Keratinocyte (primary cell): ENCODE measurements at regions not wholly inside any gene's neighbourhood (a gene's known extent, or its start where the extent isn't known, plus 50 kb on each side); places are given as distances from the start of the nearest gene placed in this dataset.

Source experiments
- DNase-seq: peaks from one replicate; pipeline ENCODE4 v3.0.0-alpha.2; 2011; ENCODE audit warnings: low read depth, missing footprints, low spot score
- FAIRE-seq: peaks from 2 replicates; lab custom pipeline; 2011; peaks lifted over from hg19 to GRCh38; lab: Jason Lieb, UNC
- H2AFZ ChIP-seq: 2 replicates; pipeline ENCODE4 v1.6.0; 2012; ENCODE audit warnings: low read length, control low read depth, inconsistent platforms; ENCODE audit not compliant: control insufficient read depth
- H3K27ac ChIP-seq: 2 replicates; pipeline ENCODE4 v1.5.1; 2011; ENCODE audit warnings: low read length; ENCODE audit not compliant: control insufficient read depth, insufficient read depth
- H3K27me3 ChIP-seq: 3 replicates; pipeline ENCODE4 v1.6.0; 2011; ENCODE audit warnings: low read length; ENCODE audit not compliant: control insufficient read depth, insufficient read depth; ENCODE audit errors: extremely low read depth
- H3K36me3 ChIP-seq, 2 experiments: 2 replicates in 1 of 2; 3 replicates in 1 of 2; pipeline ENCODE4 v1.5.1; 2011; ENCODE audit warnings: low read length in 2 of 2, mild to moderate bottlenecking in 1 of 2; ENCODE audit not compliant: control insufficient read depth in 2 of 2, insufficient read depth in 2 of 2; ENCODE audit errors: extremely low read depth in 1 of 2
- H3K4me1 ChIP-seq: 3 replicates; pipeline ENCODE4 v1.5.1; 2011; ENCODE audit warnings: low read length; ENCODE audit not compliant: control insufficient read depth, insufficient read depth; ENCODE audit errors: extremely low read depth
- H3K4me2 ChIP-seq: 3 replicates; pipeline ENCODE4 v1.6.0; 2011; ENCODE audit warnings: low read depth, low read length; ENCODE audit not compliant: control insufficient read depth, insufficient read depth; ENCODE audit errors: extremely low read depth
- H3K4me3 ChIP-seq, 3 experiments: fragments of 200-600 bp in 1 of 3; sonication (generic) in 1 of 3; 2 replicates in 2 of 3; 3 replicates in 1 of 3; pipeline ENCODE4 v1.5.1; 2011 to 2016; ENCODE audit warnings: low read length in 3 of 3, mild to moderate bottlenecking in 3 of 3, control low read depth in 2 of 3, inconsistent platforms in 1 of 3, low read depth in 1 of 3, mixed read lengths in 1 of 3, mixed run types in 1 of 3, moderate library complexity in 1 of 3; ENCODE audit not compliant: control insufficient read depth in 2 of 3, insufficient read depth in 2 of 3; ENCODE audit errors: extremely low read depth in 1 of 3
- H3K79me2 ChIP-seq: 2 replicates; pipeline ENCODE4 v1.6.0; 2012; ENCODE audit warnings: low read length; ENCODE audit not compliant: control insufficient read depth, insufficient read depth
- H3K9ac ChIP-seq: 3 replicates; pipeline ENCODE4 v1.6.0; 2011; ENCODE audit warnings: low read length; ENCODE audit not compliant: control insufficient read depth, insufficient read depth; ENCODE audit errors: extremely low read depth
- H3K9me1 ChIP-seq: 3 replicates; pipeline ENCODE4 v1.6.0; 2011; ENCODE audit warnings: low read length; ENCODE audit not compliant: control insufficient read depth, insufficient read depth; ENCODE audit errors: extremely low read depth
- H3K9me3 ChIP-seq: 2 replicates; pipeline ENCODE4 v1.5.1; 2012; ENCODE audit warnings: low read depth, low read length; ENCODE audit not compliant: control insufficient read depth
- H4K20me1 ChIP-seq: 3 replicates; pipeline ENCODE4 v1.6.0; 2011; ENCODE audit warnings: low read length; ENCODE audit not compliant: control insufficient read depth, insufficient read depth; ENCODE audit errors: extremely low read depth
- EZH2 ChIP-seq: IDR thresholded peaks from one replicate; pipeline ENCODE4 v1.6.1; 2012; ENCODE audit warnings: inconsistent platforms, mild to moderate bottlenecking, low read length, moderate library complexity
- dilution Hi-C: fragments of 300-500 bp; cut with MboI; formaldehyde crosslinking; loops from one replicate; pipeline ENCODE4 v1.7.0; 2020; ENCODE audit warnings: low sequenced_read_pairs; ENCODE audit not compliant: extremely low pct_ligation_motif_present
- TF ChIP-seq, protein P1 (sequence below), 3 experiments: IDR thresholded peaks in 1 of 3; conservative IDR thresholded peaks in 1 of 3; optimal IDR thresholded peaks in 1 of 3; 2 replicates in 2 of 3; 3 replicates in 1 of 3; pipeline versions ENCODE3 to v1.5.1; 2011; ENCODE audit warnings: low read length in 3 of 3, mild to moderate bottlenecking in 3 of 3, moderate library complexity in 2 of 3, control low read depth in 1 of 3, inconsistent platforms in 1 of 3; ENCODE audit not compliant: insufficient read depth in 2 of 3; ENCODE audit errors: extremely low read depth in 1 of 3

DNA sequence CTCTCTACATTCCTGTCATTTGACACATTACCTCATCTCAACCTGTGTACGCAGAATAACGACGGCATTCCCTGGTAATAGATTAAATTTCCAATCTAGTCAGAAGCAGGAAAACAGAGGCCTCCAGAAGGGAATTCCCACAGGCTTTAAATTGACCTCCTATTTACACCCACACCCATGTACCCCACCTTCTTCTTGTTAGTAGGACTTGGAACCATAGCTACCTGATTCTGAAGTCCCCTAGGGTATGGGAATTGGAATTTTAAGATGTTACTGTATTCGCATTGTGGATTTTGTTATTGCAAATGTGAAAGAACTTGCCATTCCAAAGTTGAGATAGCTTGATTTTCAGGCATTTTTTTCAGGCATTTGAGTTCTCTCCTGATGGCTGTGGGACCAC is 377.5 kb upstream of the DYNLRB2 start:
- Histone ChIP-seq H3K9ac (no peak overlapping the region), H3K4me2 (no peak overlapping the region), H3K36me3 (no peaks in the 10 kb centered on the region), H3K27me3 (no peaks in the 10 kb centered on the region), H2AFZ (no peak overlapping the region), H4K20me1 (no peaks in the 10 kb centered on the region), H3K4me3 (no peak overlapping the region), H3K27ac (no peak overlapping the region), H3K4me1 (peaks cover 16% of the 10 kb centered on the region), H3K9me1 (no peaks in the 10 kb centered on the region), H3K9me3 (no peaks in the 10 kb centered on the region), H3K79me2 (no peaks in the 10 kb centered on the region)
- FAIRE-seq (no peak), DNase-seq (no peak)
- dilution Hi-C loops, result no loop called here
- no peak for TF ChIP-seq EZH2
- TF ChIP-seq, protein P1, sequence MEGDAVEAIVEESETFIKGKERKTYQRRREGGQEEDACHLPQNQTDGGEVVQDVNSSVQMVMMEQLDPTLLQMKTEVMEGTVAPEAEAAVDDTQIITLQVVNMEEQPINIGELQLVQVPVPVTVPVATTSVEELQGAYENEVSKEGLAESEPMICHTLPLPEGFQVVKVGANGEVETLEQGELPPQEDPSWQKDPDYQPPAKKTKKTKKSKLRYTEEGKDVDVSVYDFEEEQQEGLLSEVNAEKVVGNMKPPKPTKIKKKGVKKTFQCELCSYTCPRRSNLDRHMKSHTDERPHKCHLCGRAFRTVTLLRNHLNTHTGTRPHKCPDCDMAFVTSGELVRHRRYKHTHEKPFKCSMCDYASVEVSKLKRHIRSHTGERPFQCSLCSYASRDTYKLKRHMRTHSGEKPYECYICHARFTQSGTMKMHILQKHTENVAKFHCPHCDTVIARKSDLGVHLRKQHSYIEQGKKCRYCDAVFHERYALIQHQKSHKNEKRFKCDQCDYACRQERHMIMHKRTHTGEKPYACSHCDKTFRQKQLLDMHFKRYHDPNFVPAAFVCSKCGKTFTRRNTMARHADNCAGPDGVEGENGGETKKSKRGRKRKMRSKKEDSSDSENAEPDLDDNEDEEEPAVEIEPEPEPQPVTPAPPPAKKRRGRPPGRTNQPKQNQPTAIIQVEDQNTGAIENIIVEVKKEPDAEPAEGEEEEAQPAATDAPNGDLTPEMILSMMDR (optimal IDR thresholded peaks at IDR 0.05 in 1 of 3, IDR thresholded peaks at IDR 0.05 in 1 of 3, conservative IDR thresholded peaks at IDR 0.05 in 1 of 3; ENCODE audit: extremely low read depth in 1 of 3, insufficient read depth in 2 of 3, low read length in 3 of 3), result no peak

- no peak overlapping the region for H3K9ac ChIP-seq
- no peak overlapping the region for H3K4me2 ChIP-seq
- peaks cover 14% of the 10 kb centered on the region for H3K4me1 ChIP-seq
- no peak overlapping the region for H3K4me3 ChIP-seq
- no peaks in the 10 kb centered on the region for H3K9me1 ChIP-seq
- DNase-seq (no peak), FAIRE-seq (no peak)
- no peaks in the 10 kb centered on the region for H3K9me3 ChIP-seq
- no peaks in the 10 kb centered on the region for H3K79me2 ChIP-seq
- H3K27me3 ChIP-seq, result no peaks in the 10 kb centered on the region
- TF ChIP-seq, protein P1 (optimal IDR thresholded peaks at IDR 0.05 in 1 of 3, IDR thresholded peaks at IDR 0.05 in 1 of 3, conservative IDR thresholded peaks at IDR 0.05 in 1 of 3; ENCODE audit: extremely low read depth in 1 of 3, insufficient read depth in 2 of 3, low read length in 3 of 3), result no peak
- TF ChIP-seq EZH2, result no peak
- H4K20me1 ChIP-seq, result no peaks in the 10 kb centered on the region
- no peak overlapping the region for H2AFZ ChIP-seq
- dilution Hi-C loops, result no loop called here
- no peak overlapping the region for H3K27ac ChIP-seq
- no peaks in the 10 kb centered on the region for H3K36me3 ChIP-seq
Measured at GRCh38 chr16:80161799-80162739, 378.7 kb upstream of the DYNLRB2 start.
